GM19023 (cell line): ENCODE measurements at regions not wholly inside any gene's neighbourhood (a gene's known extent, or its start where the extent isn't known, plus 50 kb on each side); places are given as distances from the start of the nearest gene placed in this dataset.

Source experiments
- ATAC-seq: cut with Tn5 transposase; IDR thresholded peaks from one replicate; pipeline ENCODE4 v1.9.1; 2021; ENCODE audit warnings: mild to moderate bottlenecking, moderate library complexity; ENCODE audit not compliant: unreplicated experiment

DNA sequence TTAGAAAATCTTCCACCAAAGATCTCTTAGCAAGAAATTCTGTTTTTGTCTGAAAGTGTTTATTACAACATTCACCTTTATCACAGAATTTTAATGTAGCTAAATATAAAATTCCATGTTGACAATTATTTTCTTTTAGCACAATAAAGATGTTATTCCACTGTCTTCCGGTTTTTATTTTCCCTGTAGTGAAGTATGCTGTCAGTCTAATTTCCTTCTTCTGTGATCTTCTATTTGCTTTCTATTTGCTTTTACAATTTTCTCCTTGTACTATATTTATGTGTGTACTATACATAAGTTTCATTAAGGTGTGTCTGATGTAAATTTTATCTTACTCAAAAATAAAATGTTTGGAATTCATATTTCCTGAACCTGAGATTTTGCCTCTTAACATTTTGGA is 117.5 kb upstream of the PPP2R3A start:
- no peak for ATAC-seq

- no peak for ATAC-seq
These were observed 115.7 kb upstream of the PPP2R3A start for GRCh38 chr3:135849827-135850226.

DNA sequence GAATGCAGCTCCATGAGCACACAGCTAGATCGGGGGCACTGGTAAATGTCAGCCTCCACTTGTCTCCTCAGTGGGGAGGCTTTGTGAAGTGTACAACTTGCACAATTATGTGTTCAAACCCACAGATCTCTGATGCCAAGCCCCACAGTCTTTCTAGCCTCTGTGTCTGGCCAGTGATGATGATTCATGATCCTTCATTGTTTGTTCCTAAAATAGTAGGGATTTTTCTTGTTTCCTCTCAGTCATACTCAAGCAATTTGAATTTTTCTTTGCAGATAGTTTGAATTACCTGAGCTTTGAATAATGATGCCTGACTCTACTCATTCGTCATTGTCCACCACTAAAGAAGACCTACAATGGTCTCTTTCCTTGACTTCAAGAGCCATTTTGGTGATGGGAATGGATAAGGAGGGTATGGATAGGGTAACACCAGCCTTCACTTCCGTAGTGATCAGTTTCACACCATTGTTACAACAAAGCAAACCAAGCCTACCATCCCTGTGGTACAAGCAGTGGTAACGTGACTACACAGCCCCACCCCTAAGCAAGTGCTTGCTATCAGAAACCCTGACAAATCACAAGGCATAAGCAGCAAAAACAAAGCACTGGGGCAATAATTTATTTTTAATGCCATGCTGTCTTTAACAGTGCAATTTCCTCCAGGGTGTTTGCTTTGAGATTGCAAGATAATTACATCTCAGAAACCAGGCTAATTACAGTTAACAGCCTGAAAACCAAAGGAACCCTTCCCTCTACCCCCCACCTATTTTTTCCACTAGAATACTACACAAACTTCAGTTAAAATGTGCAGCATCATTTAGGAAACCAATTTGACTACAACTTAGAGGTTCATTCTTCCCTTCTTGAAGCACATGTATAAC is 114.1 kb upstream of the PPP2R3A start:
- no peak for ATAC-seq

DNA sequence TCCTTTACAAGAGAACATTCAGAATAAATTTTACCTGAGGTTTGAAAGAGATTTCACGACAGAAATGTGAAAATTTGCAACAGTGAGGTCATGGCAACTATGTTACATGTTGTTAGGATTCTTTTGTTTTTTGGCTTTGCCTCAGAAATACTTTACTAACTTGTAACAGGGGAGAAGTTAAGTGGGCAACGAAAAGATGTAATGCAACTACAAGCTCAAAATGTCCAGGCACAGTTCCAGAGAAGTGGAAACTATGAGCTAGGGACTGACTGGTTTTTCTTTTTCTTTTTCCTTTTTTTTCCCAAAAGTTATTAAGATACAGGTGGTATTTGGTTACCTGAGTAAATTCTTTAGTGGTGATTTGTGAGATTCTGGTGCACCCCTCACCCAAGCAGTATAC is 111.5 kb upstream of the PPP2R3A start:
- ATAC-seq, result no peak

DNA sequence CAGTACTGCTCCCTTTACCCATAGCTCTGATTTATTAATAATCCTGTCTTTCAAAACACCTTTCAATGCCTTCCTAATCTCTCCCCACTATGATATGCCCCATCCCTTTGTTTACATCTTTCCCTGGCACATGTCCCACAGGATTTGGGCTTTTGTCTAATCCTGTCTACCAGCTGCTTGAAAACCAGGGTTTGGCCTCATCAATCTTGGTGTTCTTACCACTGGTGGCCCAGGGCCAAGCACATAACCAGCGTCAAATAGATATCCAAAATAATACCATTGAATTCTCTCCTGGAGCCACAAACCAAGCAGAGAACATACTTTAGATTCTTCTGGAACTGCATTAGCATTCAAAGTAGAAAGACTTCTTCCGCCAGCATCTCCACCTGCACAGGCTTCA is 104.8 kb upstream of the PPP2R3A start:
- ATAC-seq, result no peak

- no peak for ATAC-seq
These were observed 103.2 kb upstream of the PPP2R3A start for GRCh38 chr3:135862361-135862760.

DNA sequence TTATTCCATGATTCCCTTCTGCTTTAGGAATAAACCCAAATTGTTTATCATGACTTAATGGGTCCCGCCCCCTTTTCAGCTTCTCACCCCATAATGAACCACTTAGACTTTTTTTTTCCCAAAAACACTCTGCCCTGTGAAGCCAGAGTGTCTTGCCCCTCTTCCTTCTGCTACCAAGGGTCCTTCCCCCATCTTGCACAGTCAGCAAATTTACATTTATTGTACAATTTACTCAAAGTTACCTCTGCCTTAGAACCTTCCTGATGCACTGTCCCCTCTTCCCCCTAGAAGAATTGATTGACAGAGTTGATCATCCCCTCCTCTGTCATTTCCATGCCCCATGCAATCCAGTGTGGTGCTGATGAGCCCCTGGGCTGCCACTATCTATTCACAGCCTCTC is 101.5 kb upstream of the PPP2R3A start:
- ATAC-seq, result no peak

DNA sequence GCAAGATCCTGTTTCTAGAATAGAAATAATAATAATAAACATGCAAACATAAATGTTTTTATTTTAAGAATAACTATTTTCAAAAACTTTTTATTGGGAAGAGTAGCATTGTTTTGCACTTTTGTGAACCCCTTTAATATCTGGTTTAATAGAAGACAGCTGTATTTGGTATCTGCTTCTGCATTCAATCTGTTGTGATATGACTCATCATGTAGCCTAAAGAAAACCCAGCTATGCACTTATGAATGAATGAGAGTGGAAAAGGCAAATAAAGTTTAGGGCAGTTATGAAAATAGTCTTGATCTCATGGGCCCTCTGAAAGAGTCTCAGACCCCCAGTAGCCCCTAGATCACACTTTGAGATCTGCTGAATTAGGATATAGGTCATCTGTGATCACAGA is 100.4 kb upstream of the PPP2R3A start:
- ATAC-seq, result no peak

- ATAC-seq, result no peak
These were observed 100.0 kb upstream of the PPP2R3A start for GRCh38 chr3:135865553-135865952.

DNA sequence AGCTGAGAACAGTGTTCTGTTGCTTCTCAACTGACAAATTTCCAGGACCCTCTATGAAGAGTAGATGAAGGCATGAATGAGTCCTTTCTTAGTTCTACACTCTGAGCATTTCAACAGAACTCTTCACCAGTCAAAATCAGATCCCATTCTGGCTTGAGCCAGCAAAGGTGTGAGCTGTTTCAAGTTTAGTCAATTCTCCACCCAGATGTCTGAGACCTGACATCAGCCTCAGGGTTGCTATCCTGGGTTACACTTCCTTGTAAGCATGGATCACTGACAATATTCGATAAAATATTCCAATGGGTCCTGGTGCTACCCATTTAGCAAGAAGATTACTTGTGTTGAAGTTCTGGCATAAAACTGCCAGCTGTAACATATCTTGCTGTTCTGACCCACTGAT is 97.6 kb upstream of the PPP2R3A start:
- no peak for ATAC-seq

GRCh38 chr3:135868801-135869200 is 96.7 kb upstream of the PPP2R3A start:
- no peak for ATAC-seq

GRCh38 chr3:135869439-135870105 is 96.0 kb upstream of the PPP2R3A start:
- no peak for ATAC-seq

DNA sequence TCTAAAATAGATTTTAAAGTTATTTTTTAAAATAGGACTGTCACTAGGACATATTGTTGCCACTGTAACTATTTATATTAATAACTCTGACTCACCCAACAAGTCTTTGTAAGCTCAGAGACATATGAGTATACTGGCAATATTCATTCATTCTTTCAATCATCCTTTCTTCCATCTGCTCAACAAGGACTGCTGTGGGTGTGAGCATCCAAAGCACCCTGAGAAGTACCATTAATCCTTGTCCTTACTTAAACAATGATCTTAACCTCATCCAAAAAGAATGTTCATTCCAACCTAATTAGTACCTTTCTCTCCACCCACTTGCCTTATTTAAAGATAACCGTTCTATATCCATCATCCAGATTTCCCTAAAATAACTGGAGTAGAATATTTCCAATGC is 94.2 kb upstream of the PPP2R3A start:
- ATAC-seq, result no peak

- no peak for ATAC-seq
These were observed 91.5 kb upstream of the PPP2R3A start for GRCh38 chr3:135874035-135874434.

DNA sequence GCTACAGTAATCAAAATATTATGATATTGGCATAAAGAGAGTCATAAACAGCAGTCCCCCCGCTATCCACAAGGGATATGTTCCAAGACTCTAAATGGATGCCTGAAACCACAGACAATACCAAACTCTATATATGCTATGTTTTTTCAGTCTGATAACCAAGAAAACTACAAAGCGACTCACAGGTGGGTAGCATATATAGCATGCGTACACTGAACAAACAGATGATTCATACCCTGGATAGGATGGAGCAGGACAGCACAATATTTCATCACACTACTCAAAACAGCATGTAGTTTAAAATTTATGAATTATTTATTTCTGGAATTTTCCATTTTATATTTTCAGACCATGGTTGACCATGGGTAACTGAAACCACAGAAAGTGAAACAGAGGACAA is 87.0 kb upstream of the PPP2R3A start:
- ATAC-seq, result no peak

DNA sequence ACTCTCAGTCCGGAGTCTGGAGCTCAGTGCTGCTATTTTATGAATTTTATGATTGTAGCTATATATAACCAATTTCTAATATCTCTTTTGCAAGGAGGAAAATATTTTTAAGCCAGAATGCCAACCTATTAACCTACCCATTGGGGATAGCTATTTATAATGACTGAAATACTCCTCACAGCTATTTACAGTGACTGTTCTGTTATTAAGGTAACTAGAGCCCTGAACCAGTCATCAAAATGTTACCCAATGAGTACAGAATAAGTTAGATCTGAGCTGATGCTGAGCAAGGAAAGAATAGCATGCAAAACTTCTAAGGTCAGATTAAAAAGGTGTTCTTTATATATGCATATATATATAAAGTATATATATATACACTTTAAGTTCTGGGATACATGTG is 79.6 kb upstream of the PPP2R3A start:
- ATAC-seq, result no peak

DNA sequence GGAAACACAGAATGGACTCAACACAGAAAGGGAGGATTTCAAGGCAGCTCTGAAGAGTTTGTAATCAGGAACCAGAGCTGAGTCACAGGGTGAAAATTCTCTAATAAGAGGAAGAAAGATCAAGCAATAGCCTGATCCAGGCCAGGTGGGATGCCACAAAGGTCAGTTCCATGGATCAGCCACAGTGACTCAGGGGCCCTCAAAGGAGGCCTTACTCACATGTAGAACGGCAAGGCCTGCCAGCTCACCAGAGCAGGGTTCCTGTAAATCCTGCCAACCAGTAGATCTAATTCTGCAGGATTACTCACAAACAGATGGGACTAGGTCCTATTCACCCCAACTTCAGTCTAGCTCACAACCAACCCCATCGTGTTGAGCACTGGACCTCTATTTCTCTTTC is 78.3 kb upstream of the PPP2R3A start:
- no peak for ATAC-seq

- no peak for ATAC-seq
These were observed 76.1 kb upstream of the PPP2R3A start for GRCh38 chr3:135889443-135889842.

DNA sequence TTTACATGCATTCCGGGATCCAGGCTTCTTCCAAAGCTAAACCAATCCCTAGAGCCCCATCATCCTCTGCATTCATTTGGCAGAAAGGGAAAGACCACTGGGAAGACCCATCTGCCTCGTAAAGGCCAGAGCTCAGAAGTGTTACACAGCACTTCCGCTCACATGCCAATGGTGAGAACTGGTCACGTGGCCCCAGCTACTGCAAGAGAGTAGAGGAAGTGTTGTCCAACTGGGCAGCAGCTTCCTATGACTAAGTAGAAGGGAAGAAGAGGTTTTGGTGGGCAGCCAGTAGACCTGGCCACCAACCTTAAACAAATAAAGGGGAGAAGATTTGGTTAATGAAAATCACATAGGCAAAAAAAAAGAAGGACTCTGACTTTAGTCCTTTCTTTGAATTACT is 74.4 kb upstream of the PPP2R3A start:
- no peak for ATAC-seq

DNA sequence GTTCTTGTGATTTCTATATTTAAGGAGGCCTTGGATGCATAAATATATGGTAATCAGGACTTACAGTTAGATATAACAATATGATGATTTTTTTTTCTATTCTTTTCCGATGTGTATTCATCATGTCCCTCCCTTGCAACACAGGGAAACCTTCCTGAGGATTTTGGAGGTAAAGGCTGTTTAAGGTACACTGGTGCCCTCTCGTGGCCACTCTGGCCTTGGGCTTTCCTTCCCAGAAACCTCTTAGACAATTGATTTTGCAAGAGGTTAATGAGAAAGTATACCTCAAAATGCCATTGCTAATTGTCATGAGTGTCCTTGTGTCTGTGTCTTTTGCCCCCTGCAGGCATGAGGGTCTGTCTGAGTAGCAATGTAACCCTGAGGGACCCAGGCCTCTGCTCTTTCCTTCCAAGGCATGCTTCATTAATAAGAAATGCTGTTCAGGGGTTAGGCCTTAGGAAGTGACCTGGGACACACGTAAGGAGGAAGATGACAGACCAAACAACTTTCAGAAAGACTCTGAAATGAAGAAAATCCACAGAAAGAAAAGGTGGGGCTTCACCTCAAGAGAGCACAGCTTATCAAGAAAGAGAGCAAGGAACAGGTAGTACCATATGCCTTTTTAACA is 70.3 kb upstream of the PPP2R3A start:
- no peak for ATAC-seq

DNA sequence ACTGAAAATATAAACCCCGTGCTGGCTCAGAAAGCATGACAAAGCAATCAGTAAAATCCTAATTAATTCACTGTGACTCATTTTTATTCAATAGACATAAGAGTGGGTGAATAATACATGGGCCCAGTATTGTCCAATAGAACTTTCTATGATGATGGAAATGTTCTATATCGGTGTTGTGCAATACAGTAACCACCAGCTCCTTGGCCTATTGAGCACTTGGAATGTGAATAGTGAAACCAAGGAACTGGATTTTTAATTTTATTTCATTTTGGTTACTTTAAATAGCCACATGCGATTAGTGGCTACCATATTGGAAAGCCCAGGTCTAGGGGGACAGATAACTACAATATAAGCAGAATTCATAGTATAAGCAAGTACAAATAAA is 69.8 kb upstream of the PPP2R3A start:
- ATAC-seq, result no peak

DNA sequence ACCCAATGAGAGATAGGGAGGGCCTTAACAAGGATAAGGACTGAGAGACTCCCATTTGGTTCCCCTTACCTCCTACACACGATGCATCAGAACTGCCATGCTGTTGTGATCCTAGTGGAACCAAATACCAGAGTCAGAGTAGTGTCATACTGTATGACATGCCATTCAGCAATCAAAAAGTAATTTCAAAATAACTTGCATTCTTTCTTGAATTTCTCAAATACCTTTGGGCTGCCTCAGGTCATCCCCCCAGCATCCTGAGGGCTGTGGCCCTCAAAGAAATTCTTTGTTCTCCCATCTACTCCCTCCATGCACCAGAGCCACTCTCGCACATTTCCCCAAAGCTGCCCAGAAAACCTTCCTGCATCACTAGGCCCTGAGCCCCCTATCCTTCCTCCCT is 68.9 kb upstream of the PPP2R3A start:
- ATAC-seq, result no peak
